Caki2 (cell line): ENCODE measurements at regions not wholly inside any gene's neighbourhood (a gene's known extent, or its start where the extent isn't known, plus 50 kb on each side); places are given as distances from the start of the nearest gene placed in this dataset.

Experiments
- DNase-seq: peaks from one replicate; pipeline ENCODE4 v3.0.0-alpha.2; 2015; ENCODE audit warnings: low read depth
- in situ Hi-C: cut with HindIII; loops from 2 replicates; pipeline ENCODE4 v1.10.0; 2016; ENCODE audit warnings: low sequenced_read_pairs, low pct_unique_long_range_greater_than_20kb, mixed read lengths

DNA sequence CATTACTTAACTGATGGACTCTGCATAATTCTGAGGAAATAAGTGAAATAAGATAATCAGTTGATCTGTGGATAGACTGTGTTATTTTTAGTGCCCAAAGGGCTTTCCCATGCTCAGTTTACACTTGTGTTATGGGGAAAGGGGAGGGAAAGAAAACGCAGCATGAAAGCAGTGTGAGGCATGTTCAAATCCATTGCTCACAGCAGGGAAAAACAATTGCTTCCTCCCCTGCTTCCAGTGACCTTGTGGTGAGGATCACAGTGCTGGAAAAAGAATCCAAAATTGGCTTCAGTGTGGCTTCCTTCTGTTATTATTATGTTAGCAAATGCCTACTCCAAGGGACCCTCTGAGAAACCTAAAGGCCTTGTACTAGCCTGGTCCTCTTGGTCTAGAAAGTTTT, 285.1 kb upstream of the CDIN1 start:
- DNase-seq = no peak
- in situ Hi-C loops = no loop called here

DNA sequence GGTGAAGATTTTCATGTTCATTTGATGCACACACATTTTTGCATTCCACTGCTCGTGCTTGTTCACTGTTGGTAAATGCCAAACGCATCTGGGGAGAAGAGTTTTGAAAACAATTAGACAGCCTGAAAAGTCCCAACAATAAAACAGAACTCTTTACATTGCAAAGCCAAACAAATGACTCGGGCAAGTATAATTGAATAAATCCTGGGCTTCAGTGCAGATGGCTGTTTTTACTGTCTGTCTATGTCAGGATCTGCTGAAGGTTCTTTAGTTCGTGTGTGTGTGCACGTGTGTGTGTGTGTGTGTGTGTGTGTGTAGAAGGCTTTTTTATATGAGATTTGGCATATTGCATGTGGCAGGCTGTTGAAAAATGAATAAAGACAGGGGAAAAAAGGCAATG, 277.5 kb upstream of the CDIN1 start:
- DNase-seq = no peak
- in situ Hi-C loops = no loop called here

DNA sequence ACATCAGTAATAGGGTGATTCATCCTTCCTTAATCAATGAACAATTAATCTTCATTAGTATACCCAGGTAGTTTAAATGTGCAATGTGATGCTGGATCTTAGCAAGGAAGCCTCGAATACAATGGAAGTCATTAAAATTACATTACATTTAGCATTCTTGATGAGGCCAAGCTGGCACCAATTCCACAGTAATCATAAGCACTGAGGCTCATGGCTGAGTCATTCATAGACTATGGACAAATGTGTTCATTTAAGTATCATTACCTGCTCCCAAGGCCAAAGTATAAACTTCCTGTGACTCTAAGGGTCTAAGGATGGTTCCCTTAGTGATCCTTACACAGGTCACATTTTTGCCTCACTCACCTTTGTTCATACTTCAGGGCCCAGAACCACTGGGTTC, 266.4 kb upstream of the CDIN1 start:
- in situ Hi-C loops = no loop called here
- no peak for DNase-seq

DNA sequence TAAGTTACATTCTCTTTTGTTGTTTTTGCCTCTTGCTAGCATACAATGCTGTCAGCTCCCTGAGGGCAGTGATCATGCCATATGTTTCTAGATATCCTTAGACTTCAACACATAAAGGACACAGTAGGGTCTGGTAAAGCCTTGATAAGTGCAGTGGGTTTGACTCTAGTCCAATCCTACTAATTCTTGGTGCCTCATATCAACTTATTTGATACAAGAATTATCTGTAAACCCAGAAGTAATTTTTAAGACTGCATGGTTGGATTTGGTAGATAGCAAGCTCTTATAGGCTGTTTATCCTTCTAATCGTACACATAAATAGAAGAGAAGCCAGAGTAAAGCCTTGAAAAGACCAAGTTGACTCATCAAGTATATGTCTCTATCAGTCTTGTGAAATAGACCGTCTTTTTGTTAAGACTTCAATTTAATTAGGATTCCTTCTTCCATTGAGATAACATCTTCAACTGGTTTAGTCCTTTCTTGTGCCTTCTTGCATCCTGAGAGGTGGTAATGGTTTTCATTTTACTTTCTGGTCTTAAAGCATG, 265.6 kb upstream of the CDIN1 start:
- in situ Hi-C loops = no loop called here

DNA sequence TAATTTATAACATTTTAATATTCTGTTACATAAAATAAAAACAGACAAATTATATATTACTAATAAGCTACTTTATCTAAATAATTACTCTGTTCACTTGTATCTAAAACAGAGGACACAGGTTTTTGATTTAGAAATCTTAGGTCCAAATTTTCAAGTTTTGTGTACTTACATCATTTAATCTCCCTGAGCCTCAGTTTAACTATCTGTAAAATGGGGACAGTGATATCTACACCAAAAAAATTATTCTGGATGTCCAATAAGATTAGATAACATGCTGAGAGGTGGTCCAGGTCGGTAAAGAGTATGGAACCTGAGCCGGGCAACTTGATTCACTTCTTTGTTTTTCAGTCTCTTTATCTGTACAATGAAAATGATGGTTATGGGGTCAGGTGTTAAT, 263.8 kb upstream of the CDIN1 start:
- in situ Hi-C loops = no loop called here
- DNase-seq = no peak

More for the DNA sequence above, 265.6 kb upstream of the CDIN1 start:
- DNase-seq = no peak

DNA sequence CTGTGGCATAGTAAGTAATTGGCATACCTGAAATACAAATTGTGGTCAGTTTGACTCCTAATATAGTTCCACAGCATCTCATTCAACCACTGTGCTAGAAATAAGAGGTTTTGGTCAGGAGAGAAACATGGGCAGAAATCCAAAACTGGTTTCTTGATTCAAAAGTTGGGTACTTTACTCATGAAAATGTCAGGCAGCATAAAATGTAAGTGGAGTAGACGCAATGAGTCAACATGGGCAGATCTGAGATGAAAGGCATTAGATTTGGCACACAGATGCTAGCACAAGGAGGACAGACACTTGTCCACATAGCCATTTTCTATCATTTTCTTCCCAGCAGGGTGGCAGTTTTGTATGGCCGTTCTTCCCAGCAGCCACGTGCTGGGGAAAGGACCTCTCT, 255.8 kb upstream of the CDIN1 start:
- in situ Hi-C loops = no loop called here
- no peak for DNase-seq

DNA sequence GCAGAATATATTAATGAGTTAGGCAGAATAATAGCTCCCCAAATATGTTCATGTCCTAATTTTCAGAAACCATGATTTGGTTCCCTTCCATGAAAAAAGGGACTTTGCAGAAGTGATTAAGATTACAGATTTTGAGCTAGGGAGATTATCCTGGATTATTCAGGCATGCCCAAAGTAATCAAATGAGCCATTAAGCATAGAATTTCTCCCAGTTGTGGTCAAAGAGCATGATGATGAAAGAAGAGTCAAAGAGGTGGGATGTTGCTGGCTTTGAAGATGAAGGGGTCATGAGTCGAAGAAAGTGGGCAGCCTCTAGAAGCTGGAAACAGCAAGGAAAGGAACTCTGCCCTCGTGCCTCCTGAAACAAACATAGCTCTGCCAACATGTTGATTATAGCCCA, 254.2 kb upstream of the CDIN1 start:
- in situ Hi-C loops = no loop called here
- DNase-seq = no peak

DNA sequence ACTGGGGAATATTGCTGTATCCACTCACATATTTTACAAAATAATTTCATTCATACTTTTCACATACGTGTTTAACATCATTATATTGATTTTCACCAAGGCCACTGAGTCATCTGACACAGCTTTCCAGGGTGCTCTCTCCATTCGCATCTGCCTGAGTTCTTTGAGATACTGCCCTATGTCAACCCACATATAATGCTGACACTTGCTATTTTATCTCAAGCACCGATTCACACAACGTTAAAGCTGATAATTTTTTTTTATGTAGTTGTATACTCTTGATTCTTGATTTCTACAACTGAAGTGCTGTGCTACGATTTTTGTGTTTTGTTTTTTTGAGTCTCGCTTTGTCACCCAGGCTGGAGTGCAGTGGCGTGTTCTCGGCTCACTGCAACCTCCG, 249.8 kb upstream of the CDIN1 start:
- DNase-seq = no peak
- in situ Hi-C loops = no loop called here

DNA sequence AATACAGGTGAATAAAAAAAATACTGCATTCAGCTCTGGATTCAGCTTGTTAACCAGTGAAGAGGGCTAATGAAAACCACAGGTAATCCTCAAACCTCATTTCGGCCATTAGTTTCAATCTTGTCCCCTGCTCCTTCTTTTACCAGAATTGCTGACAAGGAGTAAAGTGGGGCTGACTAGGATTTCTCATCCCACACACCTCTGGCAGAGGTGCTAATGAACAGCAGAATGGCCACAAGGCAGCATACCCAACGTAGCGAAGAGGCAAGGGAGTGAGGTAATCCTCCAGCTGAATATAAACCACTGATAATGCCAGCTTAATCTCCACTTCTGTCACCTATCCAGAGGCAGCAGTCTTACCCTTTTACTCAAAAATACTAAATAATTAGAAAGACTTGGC, 248.8 kb upstream of the CDIN1 start:
- in situ Hi-C loops = no loop called here
- no peak for DNase-seq

DNA sequence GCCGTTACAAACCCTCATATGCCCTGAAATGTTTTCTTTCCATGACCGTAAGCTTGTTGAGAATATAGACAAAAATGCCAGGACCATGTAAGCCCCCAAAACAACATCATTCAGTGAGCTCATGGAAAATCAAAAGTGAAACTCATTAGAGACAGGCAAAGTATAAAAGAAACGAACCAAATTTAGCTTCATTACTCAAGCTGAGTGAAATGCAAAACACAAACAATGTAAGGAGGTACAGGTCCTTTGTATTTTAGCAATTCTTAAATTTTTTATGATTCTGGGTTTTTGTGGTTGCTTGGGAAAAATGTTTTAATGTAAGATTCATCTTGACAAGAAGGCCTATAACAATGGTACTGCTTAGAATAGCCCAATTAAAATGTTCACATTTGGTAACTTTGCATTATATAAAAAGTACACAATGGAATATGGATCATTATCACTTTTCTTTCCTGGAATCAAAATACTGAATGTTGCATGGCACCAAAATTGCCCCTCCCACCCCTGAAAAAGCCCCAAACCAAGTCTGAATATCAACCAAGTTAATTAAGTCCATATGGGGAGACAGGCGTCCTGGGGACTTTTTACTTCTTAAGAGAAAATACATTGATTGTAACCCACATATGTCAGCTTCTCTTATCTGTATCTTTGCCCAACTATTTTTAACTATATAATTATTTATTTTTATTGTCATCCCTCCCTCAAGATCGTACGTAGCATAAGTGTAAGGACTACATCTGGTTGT, 247.7 kb upstream of the CDIN1 start:
- no peak for DNase-seq
- in situ Hi-C loops = no loop called here

DNA sequence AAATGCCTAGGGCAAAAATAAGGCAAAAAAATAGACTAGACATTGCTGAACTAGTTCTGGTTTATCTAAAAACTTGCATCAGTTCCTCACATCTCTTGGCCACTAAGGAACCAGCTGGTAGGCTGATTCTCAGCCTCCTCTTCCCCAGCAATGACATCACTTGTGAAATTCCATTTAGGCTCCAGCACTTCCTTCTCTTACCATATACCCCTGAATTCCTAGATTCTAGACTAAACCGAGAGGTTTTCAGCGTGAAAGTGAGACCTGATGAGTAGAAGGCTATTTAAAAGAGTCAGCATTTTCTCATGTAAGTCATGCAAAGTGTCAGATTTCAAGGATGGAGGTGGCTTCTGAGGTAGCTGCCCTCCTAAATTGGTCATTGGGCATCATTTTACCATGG, 247.1 kb upstream of the CDIN1 start:
- no peak for DNase-seq

DNA sequence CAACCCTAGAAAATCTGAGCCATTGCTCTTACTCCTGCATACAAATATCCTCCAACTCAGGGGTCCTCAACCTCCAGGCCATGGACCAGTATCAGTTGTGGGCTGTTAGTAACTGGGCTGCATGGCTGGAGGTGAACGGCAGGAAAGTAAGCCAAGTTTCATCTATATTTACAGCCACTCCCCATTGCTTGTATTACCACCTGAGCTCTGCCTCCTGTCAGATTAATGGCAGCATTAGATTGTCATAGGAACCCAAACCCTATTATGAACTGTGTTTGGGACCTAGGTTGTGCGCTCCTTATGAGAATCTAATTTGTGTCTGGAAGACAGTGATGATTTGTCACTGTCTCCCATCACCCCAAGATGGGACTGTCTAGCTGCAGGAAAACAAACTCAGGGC, 246.5 kb upstream of the CDIN1 start:
- DNase-seq = no peak
- in situ Hi-C loops = no loop called here

More for the DNA sequence above, 247.1 kb upstream of the CDIN1 start:
- in situ Hi-C loops = no loop called here

DNA sequence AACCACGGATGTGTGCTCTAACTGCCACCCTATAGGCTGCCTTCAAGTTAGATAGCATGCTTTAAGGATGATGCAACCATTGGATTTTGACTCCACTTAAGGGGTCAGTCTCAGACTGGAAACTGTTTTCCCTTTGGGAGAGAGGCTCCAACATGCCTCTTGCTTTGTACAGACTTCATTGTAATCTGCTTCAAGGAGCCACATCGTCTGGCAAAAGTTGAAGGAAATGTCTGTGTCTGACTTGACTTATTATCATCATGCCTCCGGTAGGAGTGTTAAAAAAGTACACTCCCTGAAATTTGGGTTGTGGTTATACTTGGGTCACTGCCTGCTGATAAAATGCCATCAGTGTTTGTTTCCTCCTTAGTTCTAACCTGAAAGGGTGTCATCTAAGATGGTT, 245.4 kb upstream of the CDIN1 start:
- DNase-seq = peak; percentile 39

DNA sequence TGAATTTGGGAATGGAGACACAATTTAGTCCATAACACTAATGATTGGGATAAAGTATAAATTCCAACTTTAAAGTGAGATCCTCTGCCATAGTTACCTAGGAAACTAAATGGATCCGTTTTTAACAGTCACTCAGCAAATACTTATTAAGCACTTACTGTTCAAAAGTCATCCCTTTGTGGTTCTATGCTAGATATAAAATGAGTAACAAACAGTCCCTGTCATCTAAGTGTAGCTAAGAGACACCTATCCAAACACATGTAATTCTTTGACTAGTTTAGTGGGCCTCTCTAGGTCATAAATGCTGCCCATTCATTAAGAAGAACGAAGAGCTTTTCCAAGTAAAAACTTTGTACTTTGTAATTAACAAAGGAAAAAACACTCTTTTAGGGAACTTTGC, 244.2 kb upstream of the CDIN1 start:
- in situ Hi-C loops = no loop called here
- DNase-seq = no peak

More for the DNA sequence above, 245.4 kb upstream of the CDIN1 start:
- in situ Hi-C loops = no loop called here

DNA sequence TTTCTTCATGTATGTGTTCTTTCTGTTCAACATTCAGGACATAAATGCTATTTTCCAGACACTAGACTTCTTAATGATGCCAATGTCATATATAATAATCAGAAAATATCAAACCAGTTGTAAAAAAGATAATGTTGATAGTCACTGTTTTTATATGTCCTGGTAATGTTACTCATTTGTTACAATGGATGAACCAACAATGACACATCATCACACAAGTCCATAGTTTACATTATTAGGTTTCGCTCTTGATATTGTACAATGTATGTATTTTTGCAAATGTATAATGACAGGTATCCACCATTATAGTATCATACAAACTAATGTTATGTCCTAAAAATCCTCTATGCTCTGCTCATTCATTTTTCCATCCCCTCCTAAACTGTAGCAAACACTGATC, 243.8 kb upstream of the CDIN1 start:
- in situ Hi-C loops = no loop called here
- DNase-seq = no peak

DNA sequence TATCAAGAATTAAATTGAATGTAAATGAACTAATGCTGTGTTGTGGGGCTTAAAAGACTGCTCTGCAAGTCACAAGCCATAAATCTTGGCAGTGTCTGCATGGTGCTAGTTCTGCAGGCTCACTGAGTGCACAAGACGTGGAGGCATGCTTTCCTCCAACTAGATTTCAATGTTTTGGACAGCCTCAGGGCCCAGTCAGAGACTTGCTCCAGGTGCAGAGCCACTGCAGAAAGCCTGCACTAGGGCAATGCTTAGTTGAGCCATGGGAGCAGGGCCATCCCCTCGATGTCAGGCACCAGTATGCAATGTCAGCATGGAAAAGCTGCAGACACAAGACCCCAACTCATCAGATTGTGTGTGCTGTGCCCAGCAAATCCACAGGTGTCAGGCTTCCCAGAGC, 234.5 kb upstream of the CDIN1 start:
- in situ Hi-C loops = no loop called here
- no peak for DNase-seq

DNA sequence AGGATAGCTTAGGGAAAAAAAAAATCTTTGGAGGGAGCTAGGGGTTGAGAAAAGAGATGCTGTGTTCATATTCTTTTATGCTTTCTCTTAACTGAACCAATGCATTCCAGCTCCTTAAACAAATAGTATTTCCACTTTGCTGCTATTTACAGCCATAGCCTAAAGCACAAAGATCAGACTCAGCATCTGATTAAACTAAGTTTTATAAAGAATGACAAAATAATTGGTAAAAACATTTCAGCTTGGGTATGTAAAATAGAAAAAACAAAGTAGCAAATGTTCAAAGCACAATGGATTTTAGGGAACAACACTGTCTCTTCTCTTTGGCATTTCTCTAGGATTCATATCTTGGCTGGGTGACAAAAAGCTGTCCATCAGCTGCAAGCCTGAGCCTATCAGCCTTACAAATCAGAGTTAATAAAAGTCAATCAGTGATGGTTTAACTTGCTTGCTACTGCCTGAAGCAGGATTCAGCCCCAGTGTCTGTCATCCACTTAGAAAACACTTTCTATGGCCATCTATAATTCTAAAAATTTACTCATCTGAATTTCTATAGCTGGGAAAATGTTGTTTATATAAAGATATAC, 232.1 kb upstream of the CDIN1 start:
- peak; percentile 50 for DNase-seq
- in situ Hi-C loops = no loop called here

DNA sequence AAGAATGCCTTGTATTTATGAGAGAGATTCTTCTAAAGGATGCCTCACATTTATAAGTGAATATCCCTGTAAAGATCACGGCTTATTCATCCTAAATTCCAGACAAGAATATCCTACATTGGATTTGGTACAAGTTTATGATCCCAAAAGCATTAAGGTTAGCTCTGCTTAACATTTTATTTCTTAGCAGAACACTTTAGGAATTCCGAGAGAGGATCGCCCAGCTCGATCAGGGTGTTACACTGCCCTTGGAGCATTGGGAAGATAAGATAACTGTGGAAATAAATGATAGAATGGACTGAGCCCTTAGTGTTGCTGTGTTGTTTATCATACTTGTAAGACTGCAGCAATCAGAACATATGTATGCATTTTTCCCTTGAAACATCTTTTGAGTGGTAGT, 223.0 kb upstream of the CDIN1 start:
- DNase-seq = no peak
- in situ Hi-C loops = no loop called here

DNA sequence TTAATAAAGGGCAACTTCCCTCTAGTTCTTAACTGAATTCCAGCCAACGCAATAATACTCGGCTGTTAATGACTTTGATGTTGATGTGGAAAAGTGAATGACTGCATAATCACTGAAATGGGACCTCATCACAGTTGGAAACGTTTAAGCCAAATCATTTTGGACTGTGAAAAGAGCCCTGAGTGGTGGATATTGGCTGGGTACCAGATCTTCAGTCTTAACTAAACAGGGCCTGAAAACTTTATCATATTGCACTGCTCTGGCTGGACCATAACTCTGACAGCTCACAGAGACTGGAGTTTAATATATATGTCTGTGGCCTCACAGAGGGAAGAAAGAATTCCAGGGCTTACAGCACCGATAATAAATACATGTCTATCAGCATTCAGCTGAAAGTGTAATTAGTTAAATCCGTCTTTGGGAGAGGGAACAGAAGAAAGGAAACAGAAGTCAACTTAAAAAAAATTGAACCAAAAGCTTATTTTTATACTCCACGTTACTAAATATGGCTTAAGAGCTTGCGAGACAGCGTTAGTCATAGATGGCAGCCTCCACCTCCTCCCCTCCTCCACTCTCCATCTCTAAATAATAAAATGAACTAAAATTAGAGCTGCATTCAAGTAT, 222.3 kb upstream of the CDIN1 start:
- in situ Hi-C loops = no loop called here
- DNase-seq = no peak

DNA sequence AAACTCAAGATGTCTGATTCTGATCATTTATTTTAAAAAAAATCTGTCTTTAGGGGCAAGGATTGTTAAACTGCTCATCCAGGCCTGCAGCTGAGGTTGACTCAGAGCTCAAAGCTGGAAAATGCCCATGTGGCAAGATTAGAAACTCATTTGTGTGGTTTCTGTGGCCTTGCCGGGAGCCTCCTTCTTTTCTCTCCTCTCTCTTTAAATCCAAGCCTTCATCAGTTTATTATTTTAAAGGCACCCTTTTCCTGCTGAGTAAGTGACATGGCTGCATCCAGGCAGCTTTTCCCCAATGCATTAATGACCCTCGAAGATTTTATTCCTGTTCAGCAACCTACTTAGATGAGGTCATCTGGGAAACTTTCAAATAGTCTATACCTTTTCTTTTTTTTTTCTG, 221.3 kb upstream of the CDIN1 start:
- peak; percentile 47 for DNase-seq
- in situ Hi-C loops = no loop called here
